GM12872 (cell line): ENCODE measurements at regions not wholly inside any gene's neighbourhood (a gene's known extent, or its start where the extent isn't known, plus 50 kb on each side); places are given as distances from the start of the nearest gene placed in this dataset.

Experiments
- TF ChIP-seq, protein P1 (sequence below): IDR thresholded peaks from 3 replicates; pipeline ENCODE4 v1.5.1; 2011; ENCODE audit warnings: low read depth, mild to moderate bottlenecking, low read length, moderate library complexity; ENCODE audit not compliant: insufficient read depth

DNA sequence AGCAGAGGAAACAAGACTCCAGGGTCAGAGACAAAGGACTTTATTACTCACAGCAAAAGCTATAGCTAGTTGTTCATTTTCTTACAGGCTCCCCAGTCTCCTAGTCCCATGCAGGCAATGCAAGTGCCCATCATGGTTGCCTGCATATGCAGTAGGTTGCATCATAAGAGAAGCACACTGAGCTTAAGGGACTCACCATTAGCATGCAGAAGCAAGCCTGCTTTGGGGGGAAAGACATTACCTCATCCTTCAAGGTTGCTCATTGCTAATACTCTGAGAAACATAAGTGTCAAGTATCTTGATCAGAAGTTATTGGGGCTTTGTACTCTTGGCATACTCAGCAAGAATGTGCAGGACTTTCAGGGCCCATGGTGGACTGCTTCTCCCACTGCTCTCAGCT lies 114.6 kb upstream of the CCDC68 start:
- TF ChIP-seq, protein P1, sequence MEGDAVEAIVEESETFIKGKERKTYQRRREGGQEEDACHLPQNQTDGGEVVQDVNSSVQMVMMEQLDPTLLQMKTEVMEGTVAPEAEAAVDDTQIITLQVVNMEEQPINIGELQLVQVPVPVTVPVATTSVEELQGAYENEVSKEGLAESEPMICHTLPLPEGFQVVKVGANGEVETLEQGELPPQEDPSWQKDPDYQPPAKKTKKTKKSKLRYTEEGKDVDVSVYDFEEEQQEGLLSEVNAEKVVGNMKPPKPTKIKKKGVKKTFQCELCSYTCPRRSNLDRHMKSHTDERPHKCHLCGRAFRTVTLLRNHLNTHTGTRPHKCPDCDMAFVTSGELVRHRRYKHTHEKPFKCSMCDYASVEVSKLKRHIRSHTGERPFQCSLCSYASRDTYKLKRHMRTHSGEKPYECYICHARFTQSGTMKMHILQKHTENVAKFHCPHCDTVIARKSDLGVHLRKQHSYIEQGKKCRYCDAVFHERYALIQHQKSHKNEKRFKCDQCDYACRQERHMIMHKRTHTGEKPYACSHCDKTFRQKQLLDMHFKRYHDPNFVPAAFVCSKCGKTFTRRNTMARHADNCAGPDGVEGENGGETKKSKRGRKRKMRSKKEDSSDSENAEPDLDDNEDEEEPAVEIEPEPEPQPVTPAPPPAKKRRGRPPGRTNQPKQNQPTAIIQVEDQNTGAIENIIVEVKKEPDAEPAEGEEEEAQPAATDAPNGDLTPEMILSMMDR = no peak

DNA sequence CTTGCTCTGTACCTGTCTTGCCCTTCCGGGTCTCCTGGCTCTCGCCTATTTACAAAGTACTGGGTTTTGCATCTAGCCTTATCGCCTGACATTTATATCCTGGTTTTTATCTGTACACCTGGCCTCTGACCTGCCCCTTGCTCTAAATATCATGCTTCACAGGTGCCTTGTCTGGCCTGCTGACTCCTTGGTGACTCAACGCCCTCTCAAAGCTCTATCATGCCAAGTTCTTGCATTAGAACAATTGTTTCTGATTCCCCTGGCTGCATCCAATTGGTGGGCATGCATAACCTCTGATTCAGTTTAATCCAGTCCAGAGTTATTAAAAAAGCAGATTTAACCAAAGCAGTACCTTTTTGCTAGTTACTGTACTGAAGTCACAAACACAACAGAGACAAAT lies 113.9 kb upstream of the CCDC68 start:
- TF ChIP-seq, protein P1 = no peak

DNA sequence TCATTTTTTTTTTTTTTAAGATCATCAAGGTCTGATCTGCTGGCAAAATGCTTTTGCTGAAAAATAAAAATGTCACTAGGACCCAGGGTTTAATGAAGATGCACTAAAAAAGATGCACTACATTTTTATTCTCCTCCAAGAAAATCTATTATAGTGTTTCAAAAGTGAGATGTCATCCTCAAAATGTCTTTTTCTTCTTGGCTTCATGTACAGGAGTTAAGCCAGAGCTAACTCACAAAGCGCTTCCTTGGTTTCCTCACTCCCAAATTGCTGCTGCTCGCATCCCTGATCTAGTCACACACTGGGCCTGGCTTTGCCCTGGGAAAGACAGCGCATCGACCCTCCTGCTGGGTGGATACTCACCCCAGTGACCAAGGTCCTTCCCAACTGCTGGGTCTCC lies 113.4 kb upstream of the CCDC68 start:
- TF ChIP-seq, protein P1 = no peak

DNA sequence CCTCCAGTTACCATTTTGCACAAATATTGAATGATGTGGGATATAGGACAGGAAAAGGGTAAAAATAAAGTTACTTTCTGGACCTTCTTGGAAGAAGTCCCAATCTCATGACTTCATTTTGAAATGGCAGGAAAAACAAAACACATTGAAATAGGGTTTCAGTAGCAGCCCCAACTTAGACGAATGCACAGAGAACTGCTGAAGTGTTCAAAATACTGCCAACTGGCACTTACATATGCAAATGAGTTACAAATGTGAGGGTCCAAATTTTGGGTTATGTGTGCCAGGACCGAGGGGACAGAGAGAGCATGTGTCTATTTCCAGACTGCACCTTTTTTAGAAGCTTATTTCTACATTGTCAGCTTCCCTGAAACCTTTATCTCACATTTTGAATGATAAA lies 112.9 kb upstream of the CCDC68 start:
- TF ChIP-seq, protein P1 = no peak

DNA sequence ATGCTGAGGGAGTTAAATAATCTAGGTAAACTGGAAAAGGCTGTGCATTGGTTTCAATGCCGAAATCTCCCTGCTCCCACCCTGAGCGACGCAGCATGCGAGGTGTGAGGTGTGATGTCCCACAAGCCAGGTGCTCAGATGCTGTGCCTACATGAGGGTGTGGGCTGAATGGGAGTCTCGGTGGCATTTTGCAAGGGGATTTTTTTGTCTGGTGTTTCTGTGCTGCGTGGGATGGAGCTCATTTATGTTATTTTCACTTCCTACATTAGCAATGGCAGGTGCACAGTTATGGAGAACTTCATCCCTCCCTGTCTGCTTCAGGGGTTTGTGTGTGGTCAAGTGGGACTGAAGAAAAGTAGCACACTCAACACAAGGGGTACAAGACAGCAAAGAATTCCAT lies 110.2 kb upstream of the CCDC68 start:
- TF ChIP-seq, protein P1 = no peak

DNA sequence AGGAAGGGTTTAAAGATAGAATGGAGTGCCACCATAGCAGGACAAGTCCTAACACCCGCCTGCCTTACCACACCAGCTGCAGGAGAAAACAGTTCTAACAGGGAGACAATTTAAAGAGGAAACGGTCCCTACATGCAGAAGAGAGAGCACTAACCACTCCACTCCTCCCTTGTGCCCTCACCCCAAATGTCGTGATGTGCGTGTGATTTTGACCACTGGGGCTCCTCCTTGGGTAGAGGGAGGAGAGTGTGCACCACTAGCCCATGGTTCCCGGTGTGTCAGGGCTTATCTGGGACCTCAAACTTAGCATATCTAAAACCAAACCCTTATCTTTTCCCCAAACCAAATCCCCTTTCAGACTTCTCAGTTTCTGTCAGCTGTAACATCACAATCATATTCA lies 105.5 kb upstream of the CCDC68 start:
- TF ChIP-seq, protein P1 = no peak

DNA sequence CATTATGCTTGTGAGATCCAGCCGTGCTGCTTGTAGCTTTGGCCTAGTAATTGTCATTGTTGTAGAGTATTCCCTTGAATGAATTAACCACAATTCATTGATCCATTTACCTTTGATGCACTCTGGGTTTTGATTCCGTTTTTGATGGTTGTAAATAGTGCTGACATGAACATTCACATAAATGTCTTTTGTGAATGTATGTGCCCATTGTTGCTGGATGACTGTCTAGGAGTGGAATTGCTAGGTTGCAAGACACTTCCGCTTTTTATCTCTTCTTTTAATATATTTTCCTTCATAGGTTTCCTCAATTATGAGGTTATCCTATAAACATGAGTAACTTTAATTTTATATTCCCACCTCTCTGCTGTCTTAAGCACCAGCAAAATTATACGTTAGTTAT lies 104.8 kb upstream of the CCDC68 start:
- TF ChIP-seq, protein P1 = no peak
